GM12873 (cell line): ENCODE measurements at regions not wholly inside any gene's neighbourhood (a gene's known extent, or its start where the extent isn't known, plus 50 kb on each side); places are given as distances from the start of the nearest gene placed in this dataset.

Experiments
- CTCF ChIP-seq: IDR thresholded peaks from 2 replicates; pipeline ENCODE4 v1.5.1; 2012; ENCODE audit warnings: low read depth, mild to moderate bottlenecking, moderate library complexity, low read length, control low read depth; ENCODE audit not compliant: insufficient read depth; ENCODE audit errors: missing control alignments

GRCh38 chr6:56890683-56891429 lies 64.1 kb upstream of the BEND6 start:
- TF ChIP-seq CTCF: no peak

GRCh38 chr6:56890066-56890465 lies 64.8 kb upstream of the BEND6 start:
- TF ChIP-seq CTCF: no peak

GRCh38 chr6:56889492-56889891 lies 65.4 kb upstream of the BEND6 start:
- no peak for TF ChIP-seq CTCF

- no peak for TF ChIP-seq CTCF
These were observed 66.2 kb upstream of the BEND6 start for GRCh38 chr6:56888687-56889086.

GRCh38 chr6:56887086-56887485 lies 67.8 kb upstream of the BEND6 start:
- no peak for TF ChIP-seq CTCF

- TF ChIP-seq CTCF: no peak
These were observed 77.0 kb upstream of the BEND6 start for GRCh38 chr6:56877922-56878321.

- no peak for TF ChIP-seq CTCF
These were observed 78.9 kb upstream of the BEND6 start for GRCh38 chr6:56875961-56876360.
